GM10266 (cell line): ENCODE measurements at regions not wholly inside any gene's neighbourhood (a gene's known extent, or its start where the extent isn't known, plus 50 kb on each side); places are given as distances from the start of the nearest gene placed in this dataset.
A peak's percentile ranks its signal among the peaks of the same experiment; 100 is the strongest.

Experiments
- DNase-seq: peaks from one replicate; pipeline ENCODE4 v3.0.0; 2012; ENCODE audit errors: extremely low spot score
- TF ChIP-seq, protein P1 (sequence below): IDR thresholded peaks from 2 replicates; pipeline ENCODE4 v1.5.1; 2012; ENCODE audit warnings: mild to moderate bottlenecking, low read depth; ENCODE audit not compliant: control insufficient read depth, insufficient read depth; ENCODE audit errors: missing control alignments

DNA sequence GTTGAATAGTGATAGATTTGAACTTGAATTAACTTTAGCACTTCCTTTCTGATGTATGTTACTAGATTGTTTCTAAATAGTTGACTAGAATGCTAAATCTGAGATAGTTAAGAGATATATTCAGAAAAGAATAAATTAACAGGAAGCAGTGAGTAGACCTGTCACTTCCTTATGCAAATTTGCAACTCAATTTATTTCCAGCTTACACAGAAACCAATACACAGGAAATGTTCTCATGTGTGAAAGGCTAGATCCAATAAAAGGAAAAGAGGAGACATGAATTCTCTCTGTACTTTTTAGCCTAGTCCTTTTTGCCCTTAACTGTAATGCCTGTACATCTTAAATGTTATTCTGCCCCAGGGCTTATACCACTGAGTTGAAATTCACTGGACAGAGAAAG is 522.3 kb downstream of the COL11A1 start:
- TF ChIP-seq, protein P1, sequence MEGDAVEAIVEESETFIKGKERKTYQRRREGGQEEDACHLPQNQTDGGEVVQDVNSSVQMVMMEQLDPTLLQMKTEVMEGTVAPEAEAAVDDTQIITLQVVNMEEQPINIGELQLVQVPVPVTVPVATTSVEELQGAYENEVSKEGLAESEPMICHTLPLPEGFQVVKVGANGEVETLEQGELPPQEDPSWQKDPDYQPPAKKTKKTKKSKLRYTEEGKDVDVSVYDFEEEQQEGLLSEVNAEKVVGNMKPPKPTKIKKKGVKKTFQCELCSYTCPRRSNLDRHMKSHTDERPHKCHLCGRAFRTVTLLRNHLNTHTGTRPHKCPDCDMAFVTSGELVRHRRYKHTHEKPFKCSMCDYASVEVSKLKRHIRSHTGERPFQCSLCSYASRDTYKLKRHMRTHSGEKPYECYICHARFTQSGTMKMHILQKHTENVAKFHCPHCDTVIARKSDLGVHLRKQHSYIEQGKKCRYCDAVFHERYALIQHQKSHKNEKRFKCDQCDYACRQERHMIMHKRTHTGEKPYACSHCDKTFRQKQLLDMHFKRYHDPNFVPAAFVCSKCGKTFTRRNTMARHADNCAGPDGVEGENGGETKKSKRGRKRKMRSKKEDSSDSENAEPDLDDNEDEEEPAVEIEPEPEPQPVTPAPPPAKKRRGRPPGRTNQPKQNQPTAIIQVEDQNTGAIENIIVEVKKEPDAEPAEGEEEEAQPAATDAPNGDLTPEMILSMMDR = no peak
- DNase-seq = no peak

DNA sequence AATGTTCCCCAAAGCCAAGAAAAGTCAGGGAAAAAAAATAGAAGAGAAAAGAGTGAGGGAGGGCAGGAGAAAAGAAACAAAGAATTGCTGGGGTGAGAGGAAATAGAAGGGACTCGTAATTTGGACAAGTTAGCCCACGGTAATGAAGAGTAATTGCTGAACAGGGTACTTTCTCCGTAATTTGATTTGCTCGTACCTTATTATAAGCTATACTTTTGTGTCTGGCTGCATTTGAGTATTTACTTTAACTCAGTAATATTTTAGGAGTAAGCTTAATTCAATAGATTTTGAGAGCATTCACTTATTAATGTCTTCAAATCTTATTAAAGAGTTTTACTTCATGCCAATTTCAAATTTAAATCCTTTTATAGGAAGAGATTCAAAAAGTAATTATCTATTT is 527.5 kb downstream of the COL11A1 start:
- TF ChIP-seq, protein P1 = no peak
- DNase-seq = no peak

DNA sequence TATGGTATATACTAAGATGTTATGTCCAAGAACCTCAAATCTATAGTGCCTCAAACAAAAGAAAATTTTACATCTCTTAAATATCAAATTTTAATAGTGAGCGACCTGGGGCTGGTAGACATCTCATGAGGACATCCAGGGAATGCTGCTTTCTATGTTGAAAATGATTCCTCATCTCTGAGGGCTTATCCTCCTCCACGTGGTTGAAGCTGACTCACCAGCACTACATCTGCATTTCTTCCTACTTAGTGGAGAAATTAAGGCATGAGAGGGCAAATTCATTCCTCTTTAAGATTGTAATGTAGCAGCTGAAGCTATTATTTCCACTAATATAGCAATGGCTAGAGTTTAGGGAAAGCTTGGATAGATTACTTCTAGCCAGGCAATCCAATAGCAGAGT is 529.5 kb downstream of the COL11A1 start:
- TF ChIP-seq, protein P1 = no peak
- DNase-seq = no peak

DNA sequence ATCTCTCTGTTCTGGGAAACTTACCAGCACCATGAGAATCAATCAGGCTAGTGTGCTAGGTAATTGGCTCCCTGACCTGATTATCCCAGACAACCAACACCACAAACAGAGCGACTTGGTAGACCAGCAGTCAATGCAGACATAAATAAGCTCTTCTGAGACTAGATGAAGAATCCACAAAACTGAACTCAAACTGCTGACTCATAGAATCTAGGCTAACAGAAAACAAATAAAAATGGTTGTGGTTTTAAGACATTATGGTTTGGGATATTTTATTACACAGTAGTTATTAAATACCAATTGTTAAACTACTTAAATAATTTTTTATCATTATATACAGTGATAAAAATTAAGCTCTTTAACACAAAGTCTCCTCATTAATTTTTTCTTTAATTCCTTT is 535.7 kb downstream of the COL11A1 start:
- TF ChIP-seq, protein P1 = no peak
- no peak for DNase-seq

DNA sequence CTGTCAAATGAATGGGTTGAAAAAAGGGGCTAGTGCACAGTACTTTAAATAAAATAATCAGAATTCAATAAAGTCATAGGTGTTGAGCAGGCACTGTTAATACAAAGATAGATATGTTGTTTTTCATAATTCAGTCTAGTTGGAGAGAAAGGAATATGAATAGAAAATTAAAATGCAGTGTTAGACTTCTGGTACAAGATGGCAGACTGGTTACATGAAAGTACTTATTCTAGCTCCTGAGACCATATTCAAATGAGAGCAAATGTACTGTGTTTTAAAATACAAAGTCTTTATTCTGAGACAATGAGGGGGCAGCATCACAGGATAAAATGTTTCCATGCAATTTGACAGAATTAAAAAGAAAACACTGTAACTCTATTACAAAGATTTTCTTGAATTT is 542.1 kb downstream of the COL11A1 start:
- no peak for DNase-seq
- TF ChIP-seq, protein P1 = no peak

DNA sequence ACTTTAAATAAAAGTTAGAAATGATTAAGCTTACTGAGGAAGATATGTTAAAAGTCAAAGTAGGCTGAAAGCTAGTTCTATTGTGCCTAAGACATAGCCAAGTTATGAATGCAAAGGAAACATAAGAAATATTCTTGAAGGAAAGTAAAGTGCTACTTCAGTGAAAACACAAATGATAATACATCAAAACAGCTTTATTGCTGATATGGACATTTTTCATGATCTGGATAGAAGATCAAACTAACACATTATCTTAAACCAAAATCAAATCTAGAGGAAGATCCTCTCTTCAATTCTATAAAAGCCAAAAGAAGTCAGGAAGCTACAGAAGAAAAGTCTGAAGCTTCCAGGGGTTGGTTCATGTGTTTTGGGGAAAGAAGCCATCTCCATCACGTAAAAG is 545.9 kb downstream of the COL11A1 start:
- no peak for DNase-seq
- TF ChIP-seq, protein P1 = no peak

DNA sequence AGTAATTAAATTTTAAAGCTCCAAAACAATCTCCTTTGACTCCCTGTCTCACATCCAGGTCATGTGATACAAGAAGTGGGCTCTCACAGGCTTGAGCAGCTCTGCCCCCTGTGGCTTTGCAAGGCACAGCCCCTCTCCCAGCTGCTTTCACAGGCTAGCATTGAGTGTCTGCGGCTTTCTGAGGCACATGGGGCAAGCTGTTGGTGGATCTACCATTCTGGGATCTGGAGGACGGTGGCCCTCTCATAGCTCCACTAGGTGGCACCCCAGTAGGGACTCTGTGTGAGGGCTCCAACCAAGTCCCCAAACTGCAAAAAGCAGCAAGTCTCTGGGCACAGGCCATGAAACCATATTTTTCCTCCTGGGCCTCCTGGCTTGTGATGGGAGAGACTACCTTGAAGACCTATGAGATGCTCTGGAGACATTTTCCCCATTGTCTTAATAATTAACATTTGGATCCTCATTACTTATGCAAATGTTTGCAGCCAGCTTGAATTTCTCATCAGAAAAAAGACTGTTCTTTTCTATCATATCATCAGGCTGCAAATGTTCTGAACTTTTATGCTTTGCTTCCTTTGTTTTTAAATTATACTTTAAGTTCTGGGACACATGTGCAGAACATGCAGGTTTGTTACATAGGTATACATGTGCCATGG is 554.1 kb upstream of the OLFM3 start:
- TF ChIP-seq, protein P1 = peak; percentile 46
- no peak for DNase-seq
